ENCODE measurements at regions not wholly inside any gene's neighbourhood (a gene's known extent, or its start where the extent isn't known, plus 50 kb on each side); places are given as distances from the start of the nearest gene placed in this dataset.

DNA sequence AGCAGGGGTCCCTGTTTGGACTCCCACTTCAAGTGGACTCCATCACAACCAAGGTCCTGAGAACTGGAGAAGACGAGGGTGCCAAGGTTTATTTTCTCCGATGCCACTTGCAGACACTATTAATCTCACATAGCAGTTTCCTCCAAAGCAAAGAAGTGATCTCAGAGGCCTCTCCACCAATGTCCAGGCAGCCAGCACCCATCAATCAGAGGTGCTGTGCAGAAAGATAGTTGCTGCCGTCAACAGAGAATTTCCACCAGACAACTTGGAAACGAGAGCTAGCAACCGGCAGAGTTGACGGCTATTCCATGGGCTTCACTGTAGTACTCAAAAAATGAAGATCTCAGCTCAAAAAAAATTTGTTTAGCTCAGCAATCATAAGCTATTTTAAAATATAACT lies 438.6 kb upstream of the PFKP start:
- TF ChIP-seq REPIN1 (tag by site-specific recombination; IDR thresholded peaks at IDR 0.05; ENCODE audit: low read depth) (no peak), IKZF3 (tag by site-specific recombination; IDR thresholded peaks at IDR 0.05) (no peak), ZNF121 (tag by site-specific recombination; IDR thresholded peaks at IDR 0.05) (no peak), ZNF513 (tag by site-specific recombination; IDR thresholded peaks at IDR 0.05) (no peak), YY1 (tag by site-specific recombination; IDR thresholded peaks at IDR 0.05) (no peak), ZBTB17 (tag by site-specific recombination; IDR thresholded peaks at IDR 0.05) (no peak), KLF16 (tag by site-specific recombination; IDR thresholded peaks at IDR 0.05) (no peak), ZNF530 (tag by site-specific recombination; IDR thresholded peaks at IDR 0.05; ENCODE audit: low read depth) (no peak)
- TF ChIP-seq, protein P1, sequence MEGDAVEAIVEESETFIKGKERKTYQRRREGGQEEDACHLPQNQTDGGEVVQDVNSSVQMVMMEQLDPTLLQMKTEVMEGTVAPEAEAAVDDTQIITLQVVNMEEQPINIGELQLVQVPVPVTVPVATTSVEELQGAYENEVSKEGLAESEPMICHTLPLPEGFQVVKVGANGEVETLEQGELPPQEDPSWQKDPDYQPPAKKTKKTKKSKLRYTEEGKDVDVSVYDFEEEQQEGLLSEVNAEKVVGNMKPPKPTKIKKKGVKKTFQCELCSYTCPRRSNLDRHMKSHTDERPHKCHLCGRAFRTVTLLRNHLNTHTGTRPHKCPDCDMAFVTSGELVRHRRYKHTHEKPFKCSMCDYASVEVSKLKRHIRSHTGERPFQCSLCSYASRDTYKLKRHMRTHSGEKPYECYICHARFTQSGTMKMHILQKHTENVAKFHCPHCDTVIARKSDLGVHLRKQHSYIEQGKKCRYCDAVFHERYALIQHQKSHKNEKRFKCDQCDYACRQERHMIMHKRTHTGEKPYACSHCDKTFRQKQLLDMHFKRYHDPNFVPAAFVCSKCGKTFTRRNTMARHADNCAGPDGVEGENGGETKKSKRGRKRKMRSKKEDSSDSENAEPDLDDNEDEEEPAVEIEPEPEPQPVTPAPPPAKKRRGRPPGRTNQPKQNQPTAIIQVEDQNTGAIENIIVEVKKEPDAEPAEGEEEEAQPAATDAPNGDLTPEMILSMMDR (tag by site-specific recombination; IDR thresholded peaks at IDR 0.05), result no peak
- TF ChIP-seq, protein P2, sequence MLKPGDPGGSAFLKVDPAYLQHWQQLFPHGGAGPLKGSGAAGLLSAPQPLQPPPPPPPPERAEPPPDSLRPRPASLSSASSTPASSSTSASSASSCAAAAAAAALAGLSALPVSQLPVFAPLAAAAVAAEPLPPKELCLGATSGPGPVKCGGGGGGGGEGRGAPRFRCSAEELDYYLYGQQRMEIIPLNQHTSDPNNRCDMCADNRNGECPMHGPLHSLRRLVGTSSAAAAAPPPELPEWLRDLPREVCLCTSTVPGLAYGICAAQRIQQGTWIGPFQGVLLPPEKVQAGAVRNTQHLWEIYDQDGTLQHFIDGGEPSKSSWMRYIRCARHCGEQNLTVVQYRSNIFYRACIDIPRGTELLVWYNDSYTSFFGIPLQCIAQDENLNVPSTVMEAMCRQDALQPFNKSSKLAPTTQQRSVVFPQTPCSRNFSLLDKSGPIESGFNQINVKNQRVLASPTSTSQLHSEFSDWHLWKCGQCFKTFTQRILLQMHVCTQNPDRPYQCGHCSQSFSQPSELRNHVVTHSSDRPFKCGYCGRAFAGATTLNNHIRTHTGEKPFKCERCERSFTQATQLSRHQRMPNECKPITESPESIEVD (tag by site-specific recombination; IDR thresholded peaks at IDR 0.05), result no peak
- TF ChIP-seq, protein P3, sequence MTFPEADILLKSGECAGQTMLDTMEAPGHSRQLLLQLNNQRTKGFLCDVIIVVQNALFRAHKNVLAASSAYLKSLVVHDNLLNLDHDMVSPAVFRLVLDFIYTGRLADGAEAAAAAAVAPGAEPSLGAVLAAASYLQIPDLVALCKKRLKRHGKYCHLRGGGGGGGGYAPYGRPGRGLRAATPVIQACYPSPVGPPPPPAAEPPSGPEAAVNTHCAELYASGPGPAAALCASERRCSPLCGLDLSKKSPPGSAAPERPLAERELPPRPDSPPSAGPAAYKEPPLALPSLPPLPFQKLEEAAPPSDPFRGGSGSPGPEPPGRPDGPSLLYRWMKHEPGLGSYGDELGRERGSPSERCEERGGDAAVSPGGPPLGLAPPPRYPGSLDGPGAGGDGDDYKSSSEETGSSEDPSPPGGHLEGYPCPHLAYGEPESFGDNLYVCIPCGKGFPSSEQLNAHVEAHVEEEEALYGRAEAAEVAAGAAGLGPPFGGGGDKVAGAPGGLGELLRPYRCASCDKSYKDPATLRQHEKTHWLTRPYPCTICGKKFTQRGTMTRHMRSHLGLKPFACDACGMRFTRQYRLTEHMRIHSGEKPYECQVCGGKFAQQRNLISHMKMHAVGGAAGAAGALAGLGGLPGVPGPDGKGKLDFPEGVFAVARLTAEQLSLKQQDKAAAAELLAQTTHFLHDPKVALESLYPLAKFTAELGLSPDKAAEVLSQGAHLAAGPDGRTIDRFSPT (tag by site-specific recombination; IDR thresholded peaks at IDR 0.05), result no peak
- TF ChIP-seq, protein P4, sequence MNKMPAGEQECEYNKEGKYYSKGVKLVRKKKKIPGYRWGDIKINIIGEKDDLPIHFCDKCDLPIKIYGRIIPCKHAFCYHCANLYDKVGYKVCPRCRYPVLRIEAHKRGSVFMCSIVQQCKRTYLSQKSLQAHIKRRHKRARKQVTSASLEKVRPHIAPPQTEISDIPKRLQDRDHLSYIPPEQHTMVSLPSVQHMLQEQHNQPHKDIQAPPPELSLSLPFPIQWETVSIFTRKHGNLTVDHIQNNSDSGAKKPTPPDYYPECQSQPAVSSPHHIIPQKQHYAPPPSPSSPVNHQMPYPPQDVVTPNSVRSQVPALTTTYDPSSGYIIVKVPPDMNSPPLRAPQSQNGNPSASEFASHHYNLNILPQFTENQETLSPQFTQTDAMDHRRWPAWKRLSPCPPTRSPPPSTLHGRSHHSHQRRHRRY (tag by site-specific recombination; IDR thresholded peaks at IDR 0.05), result no peak
- TF ChIP-seq, protein P5, sequence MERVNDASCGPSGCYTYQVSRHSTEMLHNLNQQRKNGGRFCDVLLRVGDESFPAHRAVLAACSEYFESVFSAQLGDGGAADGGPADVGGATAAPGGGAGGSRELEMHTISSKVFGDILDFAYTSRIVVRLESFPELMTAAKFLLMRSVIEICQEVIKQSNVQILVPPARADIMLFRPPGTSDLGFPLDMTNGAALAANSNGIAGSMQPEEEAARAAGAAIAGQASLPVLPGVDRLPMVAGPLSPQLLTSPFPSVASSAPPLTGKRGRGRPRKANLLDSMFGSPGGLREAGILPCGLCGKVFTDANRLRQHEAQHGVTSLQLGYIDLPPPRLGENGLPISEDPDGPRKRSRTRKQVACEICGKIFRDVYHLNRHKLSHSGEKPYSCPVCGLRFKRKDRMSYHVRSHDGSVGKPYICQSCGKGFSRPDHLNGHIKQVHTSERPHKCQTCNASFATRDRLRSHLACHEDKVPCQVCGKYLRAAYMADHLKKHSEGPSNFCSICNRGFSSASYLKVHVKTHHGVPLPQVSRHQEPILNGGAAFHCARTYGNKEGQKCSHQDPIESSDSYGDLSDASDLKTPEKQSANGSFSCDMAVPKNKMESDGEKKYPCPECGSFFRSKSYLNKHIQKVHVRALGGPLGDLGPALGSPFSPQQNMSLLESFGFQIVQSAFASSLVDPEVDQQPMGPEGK (tag by site-specific recombination; IDR thresholded peaks at IDR 0.05), result no peak
